GM21576 (cell line): ENCODE measurements at regions not wholly inside any gene's neighbourhood (a gene's known extent, or its start where the extent isn't known, plus 50 kb on each side); places are given as distances from the start of the nearest gene placed in this dataset.
A peak's percentile ranks its signal among the peaks of the same experiment; 100 is the strongest.

ENCODE experiments used
- ATAC-seq: cut with Tn5 transposase; IDR thresholded peaks from one replicate; pipeline ENCODE4 v1.9.1; 2021; ENCODE audit warnings: mild to moderate bottlenecking, moderate library complexity; ENCODE audit not compliant: unreplicated experiment

- no peak for ATAC-seq
Measured at GRCh38 chr14:76950055-76951020, 78.2 kb downstream of the IRF2BPL start.

GRCh38 chr14:76948976-76949375, 79.5 kb downstream of the IRF2BPL start:
- no peak for ATAC-seq

- no peak for ATAC-seq
Measured at GRCh38 chr14:76948213-76948947, 80.1 kb downstream of the IRF2BPL start.

- no peak for ATAC-seq
Measured at GRCh38 chr14:76947838-76948184, 80.7 kb downstream of the IRF2BPL start.

GRCh38 chr14:76947078-76947837, 81.2 kb downstream of the IRF2BPL start:
- peak; percentile 85 for ATAC-seq

GRCh38 chr14:76946753-76947077, 81.8 kb downstream of the IRF2BPL start:
- ATAC-seq: peak; percentile 9

GRCh38 chr14:76943072-76943471, 85.4 kb downstream of the IRF2BPL start:
- no peak for ATAC-seq

- no peak for ATAC-seq
Measured at GRCh38 chr14:76941946-76942805, 86.3 kb downstream of the IRF2BPL start.

GRCh38 chr14:76941544-76941943, 87.0 kb downstream of the IRF2BPL start:
- no peak for ATAC-seq

- ATAC-seq: no peak
Measured at GRCh38 chr14:76940021-76940760, 88.3 kb downstream of the IRF2BPL start.

GRCh38 chr14:76939015-76939742, 89.3 kb downstream of the IRF2BPL start:
- no peak for ATAC-seq

GRCh38 chr14:76938092-76938500, 90.4 kb downstream of the IRF2BPL start:
- ATAC-seq: no peak

- no peak for ATAC-seq
Measured at GRCh38 chr14:76937181-76938091, 91.1 kb downstream of the IRF2BPL start.

- ATAC-seq: no peak
Measured at GRCh38 chr14:76936483-76936882, 92.0 kb downstream of the IRF2BPL start.

- ATAC-seq: no peak
Measured at GRCh38 chr14:76933515-76933914, 95.0 kb downstream of the IRF2BPL start.

- no peak for ATAC-seq
Measured at GRCh38 chr14:76931631-76932402, 96.7 kb downstream of the IRF2BPL start.

- ATAC-seq: no peak
Measured at GRCh38 chr14:76930549-76930948, 98.0 kb downstream of the IRF2BPL start.
